Occipital lobe (tissue), 1 donor: ENCODE measurements at regions not wholly inside any gene's neighbourhood (a gene's known extent, or its start where the extent isn't known, plus 50 kb on each side); places are given as distances from the start of the nearest gene placed in this dataset.
A peak's percentile ranks its signal among the peaks of the same experiment; 100 is the strongest.

Experiments
- DNase-seq: peaks from one replicate; lab custom pipeline; 2025; lab: John Stamatoyannopoulos, UW

DNA sequence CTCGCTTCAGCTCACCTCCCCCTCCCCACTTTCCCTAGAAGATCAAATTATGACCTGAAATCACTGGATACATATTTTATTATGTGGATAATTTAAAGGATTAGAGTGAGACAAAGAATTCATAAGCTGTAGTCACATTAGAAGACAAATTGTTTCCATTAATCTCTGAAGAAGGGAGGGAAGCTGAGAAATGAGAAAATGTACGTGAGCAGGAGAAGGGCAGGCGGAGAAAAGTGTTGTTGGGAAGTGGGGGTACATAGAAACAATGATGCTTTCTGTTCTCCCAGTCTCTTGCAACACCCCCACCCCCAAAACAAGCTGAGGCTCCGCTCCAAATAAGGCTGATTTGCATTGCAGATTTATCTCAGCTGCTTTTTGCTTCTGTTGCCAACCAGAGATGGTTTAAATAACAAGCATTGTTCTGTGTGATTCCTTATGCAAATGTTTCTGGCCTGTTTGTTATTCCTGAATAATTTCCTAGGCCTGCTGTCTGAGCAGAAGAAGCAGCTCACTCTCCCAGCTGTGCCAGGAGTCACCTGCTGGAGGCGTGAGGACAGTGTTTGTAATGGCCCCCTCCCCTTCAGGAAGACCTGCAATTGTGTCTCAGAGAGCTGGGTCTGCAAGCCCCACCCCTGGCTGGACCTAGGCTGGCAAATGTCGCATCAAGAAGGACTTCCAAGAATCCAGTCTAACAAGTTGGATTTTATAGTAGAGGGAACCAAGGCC lies 121.8 kb upstream of the TNR start:
- DNase-seq, result peak; percentile 76

DNA sequence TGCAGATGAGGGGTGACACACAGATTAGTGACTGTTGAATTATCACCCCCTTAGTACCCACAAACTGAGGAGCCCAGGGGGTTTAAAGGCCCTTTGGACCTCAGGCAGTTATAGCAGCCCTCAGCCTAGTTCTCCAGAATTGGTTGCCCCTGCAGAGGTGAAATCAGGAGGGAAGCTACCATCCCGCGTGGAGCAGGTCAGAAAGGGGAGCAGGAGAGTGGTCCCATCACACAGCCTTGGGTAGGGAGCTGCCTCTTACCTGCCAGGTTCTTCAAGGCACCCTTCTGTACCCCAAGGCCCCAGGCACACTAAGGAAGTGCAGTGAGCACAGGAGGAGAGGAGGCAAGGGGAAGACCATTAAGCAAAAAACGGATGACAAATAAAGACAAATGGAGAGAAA lies 121.2 kb upstream of the TNR start:
- DNase-seq, result no peak

DNA sequence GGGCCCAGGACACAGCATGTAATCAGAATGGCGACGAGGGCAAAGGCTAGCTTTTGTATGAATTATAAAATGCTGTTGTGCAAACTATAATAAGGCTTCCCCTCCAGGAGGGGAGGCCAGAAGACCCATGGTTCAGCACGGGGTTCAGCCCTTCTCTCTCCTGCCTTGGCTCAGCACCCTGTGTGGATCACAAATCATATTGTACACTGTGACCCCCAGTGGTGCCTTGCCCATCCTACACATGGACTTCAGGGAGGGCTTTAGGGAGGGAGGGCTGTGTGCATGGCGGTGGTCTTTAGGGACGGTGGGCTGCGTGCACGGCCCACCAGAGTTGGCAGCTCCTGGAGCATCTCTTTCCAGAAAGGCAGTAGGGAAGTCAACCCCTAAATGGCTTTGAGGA lies 120.8 kb upstream of the TNR start:
- DNase-seq, result no peak

DNA sequence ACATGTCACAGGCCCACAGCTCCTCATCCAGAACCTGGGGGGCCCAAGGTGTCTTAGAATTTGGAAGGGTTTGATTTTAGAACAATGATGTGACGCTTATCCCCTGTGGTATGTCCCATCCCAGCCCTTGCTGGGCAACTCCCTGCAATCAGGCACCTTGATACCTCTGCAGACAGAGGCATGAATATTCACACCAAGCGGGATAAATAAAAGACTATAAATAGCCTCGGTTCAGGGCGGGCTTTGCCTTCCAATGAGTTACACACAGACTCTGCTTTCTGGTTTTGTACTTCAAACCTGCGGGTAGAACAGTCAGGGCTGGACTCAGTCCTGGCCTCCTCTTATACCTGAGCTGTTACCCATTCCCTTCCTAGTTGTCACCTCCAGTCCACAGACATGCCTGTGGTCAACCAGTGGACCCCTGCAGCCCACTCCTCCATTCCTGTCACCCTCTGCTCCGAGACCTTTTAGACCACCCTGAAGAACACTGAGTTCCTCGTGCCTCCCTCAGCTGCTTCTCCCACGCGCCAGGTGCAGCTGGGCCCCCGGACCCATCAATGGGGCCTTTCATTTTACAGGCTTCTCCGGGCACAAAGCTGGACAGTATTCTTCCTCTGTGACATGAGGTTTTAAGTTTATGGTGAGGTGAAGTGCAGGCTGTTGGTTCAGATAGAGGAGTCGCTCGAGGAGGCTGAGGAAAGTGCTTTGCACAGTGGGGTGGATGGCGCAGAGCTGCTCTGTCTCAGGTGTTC lies 120.1 kb upstream of the TNR start:
- DNase-seq, result no peak

DNA sequence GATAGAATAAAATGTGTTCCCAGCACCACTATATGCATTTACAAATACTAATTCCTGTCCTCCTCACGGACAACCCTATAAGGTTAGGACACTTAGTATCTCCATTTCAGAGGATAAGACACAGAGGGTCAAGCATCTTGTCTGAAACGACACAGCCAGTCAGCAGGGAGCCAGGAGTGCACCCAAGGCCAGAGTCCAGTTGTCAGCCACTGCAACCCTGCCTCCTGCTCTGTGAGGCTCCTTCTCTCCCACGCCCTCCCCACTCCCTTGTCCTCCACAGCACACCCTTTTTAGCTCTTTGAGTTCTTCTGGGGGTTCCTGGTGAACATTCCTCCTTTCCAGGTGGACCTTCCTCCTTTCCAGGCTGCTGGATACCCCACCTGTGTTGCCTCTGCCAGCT lies 119.0 kb upstream of the TNR start:
- no peak for DNase-seq

DNA sequence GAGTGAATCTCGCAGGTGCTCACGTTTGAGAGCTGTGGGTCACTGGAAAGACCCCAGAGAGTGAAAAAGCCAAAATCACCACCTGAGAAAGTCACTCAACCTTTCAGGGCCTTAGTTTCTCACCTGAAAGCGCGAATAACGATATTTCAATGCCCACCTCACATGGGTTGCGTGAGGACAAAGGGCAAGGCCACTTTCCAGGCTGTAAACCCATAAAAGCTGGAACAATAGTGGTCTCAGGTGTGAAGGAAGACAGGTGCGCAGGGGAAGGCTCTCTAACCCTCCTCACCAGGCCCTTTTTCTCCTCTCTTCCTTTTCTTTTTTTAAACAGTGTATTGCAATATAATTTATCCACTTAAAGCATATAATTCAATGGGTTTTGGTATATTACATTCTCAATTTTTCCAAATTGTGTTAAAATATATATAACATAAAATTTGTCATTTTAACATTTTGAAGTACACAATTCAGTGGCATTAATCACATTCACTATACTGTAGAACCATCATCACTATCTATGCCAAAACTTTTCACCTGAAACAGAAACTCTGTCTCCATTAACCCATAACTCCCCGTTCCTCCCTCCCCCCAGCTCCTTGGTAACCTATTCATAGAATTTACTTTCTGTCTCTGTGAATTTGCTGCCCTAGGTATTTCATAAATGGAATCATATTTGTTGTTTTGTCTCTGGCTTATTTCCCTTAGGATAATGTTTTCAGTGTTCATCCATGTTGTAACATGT lies 118.4 kb upstream of the TNR start:
- no peak for DNase-seq

DNA sequence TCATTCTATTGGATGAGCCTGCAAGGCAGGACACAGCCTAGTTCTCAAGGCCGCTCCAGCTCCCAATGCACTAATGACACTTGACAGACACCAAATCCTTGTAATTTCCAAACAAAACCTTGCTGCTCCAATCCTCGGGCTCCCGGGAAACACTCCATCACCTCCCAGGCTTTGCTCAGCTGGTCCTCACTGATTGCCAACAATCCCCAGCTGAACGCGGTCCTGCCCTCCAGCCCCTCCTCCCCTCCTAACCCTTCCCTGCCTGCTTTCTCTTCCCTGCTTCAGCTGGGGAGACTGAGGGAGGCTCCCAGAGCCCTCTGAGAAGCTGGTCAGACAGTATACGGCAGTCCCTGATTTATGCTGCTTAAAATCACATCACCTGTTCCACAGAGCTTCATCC lies 114.4 kb upstream of the TNR start:
- DNase-seq, result no peak

DNA sequence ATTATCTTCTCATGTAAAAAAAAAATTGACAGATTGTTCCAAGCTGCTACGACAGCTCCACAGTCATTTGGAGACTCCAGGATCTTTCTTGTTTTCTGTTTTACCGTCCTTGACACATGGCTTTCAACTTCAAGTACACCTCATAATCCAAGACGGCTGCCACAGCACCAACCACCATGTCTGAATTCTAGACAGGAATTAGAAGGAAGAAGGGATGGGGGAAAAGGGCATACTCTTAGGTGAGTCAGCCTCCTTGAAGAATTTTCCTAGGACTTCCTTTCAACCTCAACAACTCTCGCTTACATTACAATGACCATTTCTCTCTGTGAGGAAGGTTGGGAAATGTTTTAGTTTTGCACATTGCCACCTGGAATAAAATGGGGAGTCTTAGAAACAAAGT lies 110.3 kb upstream of the TNR start:
- DNase-seq, result no peak

DNA sequence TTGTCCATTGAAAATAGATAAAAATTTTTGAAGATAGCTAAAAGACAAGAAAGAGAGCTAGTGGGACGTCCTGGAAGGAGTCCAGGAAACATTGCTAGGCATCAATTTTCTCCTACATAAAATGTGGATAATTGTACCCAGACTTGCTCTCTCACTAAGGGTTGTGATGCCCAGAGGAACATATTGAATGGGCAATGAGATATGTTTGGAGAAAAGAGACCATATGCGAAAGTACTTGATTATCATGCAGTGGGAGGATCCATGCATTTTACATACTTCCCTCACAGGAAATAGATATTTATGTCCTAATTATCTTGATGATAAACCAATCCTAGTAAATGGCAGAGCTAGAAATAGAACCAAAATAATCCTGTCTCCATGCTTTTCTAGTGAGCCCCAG lies 108.4 kb upstream of the TNR start:
- no peak for DNase-seq

DNA sequence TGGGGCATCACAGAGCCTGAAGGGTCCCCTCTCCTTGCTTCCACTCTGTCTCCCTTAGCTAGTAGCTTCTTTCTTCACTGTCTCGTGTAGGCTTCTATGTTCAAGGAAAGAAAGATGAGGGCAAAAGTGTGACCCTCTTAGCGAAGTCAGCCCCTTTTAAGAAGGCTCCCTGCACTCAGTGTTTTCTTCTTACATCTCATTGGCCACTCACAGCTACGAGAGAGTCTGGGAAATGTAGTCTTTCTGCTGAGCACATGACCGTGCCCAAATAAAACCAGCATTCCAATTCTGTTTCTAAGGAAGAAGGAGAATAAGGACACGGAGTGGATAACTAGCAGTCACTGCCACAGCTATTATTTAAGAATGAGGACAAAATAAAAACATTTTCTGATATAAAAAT lies 104.9 kb upstream of the TNR start:
- DNase-seq, result no peak

DNA sequence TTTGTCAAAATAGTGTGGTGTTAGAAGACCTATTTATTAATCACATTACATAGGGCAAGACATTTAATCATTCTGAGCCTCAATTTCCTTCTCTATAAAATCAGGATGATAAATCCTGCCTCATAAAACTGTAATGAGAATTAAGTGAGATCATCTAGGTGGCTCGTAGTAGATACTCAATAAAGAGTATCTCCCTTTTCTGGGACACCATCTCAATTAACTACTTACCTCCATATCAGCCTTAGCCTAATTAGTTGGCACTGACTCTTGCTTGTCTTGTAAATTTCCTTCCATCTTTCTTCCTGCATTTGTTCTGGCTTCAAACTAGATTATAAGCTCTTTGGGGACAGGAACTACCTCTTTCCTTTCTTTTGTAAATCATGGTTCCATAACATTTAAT lies 102.6 kb upstream of the TNR start:
- DNase-seq, result no peak

DNA sequence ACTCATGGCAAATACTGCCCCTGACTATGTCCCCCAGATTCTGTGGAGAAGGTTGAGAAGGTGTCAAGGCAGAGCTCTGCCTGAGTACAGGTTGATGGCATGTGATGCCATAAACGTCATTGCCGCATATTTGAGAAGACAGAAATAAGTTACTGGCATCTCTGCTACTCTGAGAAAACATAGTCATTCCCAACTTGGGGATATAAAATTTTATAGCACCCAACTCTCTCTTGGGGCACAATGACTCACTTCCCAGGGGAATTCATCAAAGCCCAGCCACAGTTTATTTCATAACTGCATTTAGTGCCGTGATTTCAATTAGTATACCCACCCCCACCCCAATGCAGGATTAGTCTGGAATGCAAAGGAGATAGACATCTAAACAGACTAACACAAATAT lies 101.9 kb upstream of the TNR start:
- DNase-seq, result no peak

DNA sequence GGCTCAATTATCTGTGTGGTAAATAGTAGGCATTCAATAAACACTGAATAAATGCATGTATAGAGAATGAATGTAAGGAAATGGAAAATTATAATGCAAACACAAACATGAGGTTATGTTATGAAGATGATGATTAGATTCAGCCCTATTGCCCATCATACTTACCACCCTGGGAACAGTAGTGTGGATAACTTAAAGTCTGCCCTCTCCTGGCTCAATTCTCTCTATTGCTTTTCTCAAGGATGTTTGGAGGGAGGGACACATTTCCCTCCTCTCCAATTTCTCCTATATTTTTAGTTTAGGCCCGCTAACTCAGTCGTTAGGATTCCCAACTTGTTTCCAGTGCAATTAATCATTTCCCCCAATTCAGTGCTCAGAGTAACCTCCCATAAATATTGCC lies 101.5 kb upstream of the TNR start:
- DNase-seq, result no peak

DNA sequence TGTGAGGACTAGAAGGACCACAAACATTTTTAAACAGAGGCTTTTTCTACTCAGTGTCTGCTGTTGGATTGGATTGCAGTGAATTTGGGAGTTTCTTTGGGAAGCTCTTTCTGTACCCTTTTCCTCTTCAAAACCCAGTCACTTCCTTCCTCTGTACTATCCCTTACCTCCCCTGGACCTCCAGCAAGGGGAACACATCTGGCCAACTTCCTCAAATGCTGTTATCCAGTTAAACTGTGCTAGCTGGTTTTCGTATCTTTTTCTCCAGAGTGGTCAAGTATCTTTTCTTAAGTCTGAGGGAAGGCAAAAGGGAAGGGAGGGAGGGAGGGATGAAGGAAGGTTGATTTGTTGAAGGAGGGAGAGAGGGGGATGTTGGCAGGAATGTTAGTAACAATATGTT lies 99.2 kb upstream of the TNR start:
- DNase-seq, result no peak

DNA sequence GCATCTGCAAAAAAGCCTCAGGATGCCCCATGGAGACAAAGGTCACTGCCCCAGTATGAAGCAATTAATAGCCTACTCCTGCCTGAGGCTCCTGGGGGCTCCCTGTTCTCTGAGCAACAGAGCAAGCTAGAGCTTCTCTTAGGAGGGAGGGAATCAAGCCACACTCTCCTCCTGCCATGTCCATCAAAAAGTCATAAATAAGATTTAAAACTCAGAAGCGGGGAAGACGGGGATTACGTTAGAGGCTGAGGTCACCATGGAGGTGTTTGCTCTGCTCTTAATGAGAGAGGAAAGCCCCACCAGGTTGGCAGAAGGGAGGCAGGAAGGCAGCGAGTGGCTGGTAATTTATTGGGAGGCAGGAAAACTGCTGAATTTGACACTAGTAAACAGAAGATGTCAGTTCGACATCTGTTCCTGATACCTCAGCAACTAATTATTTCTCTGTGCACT lies 98.4 kb upstream of the TNR start:
- no peak for DNase-seq

DNA sequence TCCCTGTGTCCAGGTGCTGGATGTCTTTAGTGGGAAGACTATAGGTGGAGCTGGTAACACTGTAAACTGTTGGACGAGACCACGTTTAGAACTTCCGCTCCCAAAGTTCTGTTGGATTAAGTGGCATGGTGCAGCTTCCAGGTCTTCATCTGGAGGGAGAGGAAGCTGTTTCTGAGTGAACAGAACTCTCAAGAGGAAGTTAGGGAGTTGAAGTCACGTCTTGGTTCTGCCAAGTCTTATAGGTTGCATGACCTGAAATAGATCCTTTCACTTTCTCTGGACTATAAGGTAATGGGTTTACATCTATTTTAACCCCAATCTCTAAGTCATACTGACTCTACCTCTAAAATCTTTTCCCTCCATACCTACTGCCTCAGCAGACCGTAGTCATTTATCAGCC lies 97.4 kb upstream of the TNR start:
- no peak for DNase-seq

DNA sequence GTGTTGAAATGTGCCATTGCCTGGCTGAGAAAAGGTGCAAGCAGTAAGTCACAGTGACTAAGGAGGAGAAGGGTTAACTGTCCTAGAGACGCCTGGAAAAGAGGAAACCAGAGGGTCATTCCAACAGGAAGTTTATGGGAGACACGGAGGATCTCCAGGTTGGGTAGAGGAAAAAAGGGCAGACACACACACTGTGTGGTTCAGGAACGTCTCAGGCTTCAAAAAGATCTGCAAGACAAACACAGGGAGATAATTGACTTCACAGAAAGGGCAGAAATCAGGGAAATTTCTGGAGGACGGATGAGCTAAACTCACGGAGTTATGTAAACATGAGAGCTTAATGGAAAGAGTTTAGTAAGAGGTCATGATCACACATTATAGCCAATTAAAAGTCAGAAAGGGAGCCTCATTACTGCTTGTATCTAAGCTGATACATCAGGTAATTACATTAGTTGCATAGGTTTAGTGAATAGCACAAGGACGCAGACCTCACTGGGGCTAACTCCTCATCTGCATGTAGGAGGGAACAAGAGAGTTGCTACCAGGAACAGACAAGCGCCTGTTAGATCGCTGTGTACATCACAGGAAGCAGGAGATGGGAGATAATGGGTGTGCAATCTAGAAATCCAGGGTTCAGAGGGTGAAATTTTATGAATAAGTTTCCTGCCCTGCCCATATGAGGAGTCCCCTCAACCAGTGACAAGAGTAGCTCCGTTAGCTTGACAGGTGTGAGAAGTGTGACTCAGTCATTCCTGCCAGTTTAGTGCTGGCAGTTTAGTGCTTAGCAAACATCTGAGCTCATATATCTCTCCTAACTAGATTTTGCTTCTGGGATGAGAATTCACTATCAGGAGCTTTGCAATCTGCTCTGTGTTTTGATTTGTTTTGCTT lies 96.6 kb upstream of the TNR start:
- no peak for DNase-seq

DNA sequence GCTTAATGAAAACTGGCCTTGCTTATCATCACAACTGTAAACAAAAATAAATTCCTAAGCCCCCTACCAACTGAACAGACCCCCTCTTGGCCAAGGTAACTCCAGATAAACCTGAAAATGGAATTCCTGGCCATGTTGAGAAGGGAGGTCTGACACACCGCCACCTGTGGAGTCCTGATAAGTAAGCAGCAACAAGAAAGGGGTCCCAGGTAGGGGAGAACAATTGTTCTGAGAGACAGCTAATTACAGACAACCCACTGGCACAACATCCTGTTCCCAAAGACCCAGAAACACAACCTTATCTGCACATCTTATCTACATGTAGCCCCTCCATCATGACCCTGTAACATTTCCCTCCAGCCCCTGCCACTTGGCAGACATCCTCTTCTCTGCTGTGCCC lies 91.2 kb upstream of the TNR start:
- no peak for DNase-seq

DNA sequence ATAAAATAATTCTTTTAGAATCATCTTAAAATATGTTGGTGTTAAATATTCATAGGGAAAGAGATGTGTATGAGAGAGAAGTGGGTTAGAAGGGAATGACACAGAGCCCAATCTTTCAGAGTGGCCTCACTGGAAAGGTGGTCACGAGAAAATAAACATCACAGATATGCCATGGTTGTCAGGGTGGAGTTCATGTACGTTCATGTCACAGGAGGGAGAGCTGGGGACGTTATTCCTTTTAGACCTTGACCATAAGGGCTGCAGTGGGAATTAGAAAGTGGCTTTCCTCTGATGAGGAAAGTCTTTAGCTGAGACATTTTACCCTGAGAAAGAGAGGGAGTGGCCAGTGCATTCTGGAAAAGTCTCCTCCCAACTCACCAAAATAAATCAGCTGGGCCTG lies 90.6 kb upstream of the TNR start:
- DNase-seq, result no peak

DNA sequence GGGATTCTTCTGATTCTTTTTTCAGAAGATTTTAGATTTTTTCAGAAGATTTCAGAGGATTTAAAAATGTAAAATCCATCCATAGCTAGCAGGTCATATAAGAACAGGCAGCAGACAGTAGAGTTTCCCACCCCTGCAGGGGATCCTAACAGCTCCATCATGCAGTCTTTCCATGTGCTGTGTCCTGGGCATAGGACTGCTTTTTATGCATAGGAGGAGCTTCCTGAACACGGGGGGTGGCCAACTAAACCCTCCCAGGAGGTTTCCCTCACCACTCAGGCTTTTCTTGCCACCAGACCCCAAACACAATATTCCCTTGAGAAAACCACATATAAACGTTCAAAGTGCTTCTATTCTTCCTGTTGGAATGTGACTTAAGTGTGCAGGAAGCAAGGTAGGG lies 90.1 kb upstream of the TNR start:
- DNase-seq, result no peak

DNA sequence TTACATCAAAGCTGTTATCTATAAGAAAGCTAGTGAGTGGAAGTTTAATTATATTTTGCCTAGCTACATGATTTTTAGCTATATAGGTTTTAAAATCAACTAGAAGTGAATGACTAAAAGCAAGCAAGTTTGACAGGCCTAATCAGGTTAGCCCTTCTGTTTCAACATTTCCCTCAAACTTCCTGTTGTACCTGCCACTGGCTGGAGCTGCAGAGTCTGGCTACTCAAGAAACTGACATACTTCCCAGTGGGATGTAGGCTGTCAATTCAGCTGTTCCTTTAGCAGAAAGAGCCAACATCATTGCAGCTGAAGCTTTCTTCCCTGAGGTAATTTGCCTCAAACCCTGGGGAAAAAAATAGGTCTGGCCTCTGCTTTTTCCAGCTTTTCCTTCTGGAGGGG lies 87.1 kb upstream of the TNR start:
- no peak for DNase-seq

DNA sequence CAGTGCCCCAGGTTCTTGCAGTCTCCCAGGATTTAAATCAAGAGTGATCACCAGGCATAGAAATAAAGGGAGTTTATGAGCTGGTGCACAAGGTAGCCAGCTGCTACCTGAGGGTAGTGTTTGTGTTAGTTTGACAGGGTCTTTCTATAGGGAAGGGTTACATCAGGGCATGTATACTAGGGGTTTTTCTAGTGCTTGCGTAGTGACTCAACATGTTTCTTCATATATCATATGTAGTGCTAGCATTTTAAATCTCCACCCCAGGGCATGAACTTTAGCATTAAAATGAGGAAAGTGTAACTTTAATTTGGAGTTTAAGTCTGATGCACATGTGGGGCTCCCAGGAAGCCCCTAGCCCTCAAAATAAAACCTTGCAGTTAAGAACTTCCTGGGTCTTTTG lies 86.5 kb upstream of the TNR start:
- DNase-seq, result no peak
